RCC 7860 (cell line): ENCODE measurements at regions not wholly inside any gene's neighbourhood (a gene's known extent, or its start where the extent isn't known, plus 50 kb on each side); places are given as distances from the start of the nearest gene placed in this dataset.
"Not testable (repeated sequence)": the region's sequence is repeated elsewhere in the genome, so short reads cannot be mapped to it uniquely, and the experiment has no call there.

ENCODE experiments used
- DNase-seq: peaks from one replicate; pipeline ENCODE4 v3.0.0-alpha.2; 2015; ENCODE audit warnings: low spot score
- FAIRE-seq: peaks from 2 replicates; lab custom pipeline; 2012; peaks lifted over from hg19 to GRCh38; lab: Jason Lieb, UNC

DNA sequence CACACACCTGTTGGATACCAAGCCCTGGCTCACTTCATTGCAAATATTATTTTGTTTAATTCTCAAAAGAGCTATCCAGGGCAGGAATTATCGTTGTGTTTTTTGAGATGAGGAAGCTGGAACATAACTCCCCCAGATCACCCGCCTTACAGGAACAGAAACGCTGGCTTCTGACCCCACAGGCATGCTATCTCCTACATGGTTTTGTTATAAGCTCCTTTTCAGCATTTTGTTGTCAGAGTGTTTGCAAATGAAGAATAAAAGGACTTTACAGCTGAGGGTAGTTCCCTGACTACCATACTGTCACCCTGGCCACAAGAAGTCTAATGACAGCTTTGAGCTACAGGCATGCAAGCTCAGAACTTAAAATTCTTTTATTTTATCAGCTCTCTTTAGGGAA lies 62.0 kb upstream of the MRPS9 start:
- DNase-seq (no peak), FAIRE-seq (no peak)

DNA sequence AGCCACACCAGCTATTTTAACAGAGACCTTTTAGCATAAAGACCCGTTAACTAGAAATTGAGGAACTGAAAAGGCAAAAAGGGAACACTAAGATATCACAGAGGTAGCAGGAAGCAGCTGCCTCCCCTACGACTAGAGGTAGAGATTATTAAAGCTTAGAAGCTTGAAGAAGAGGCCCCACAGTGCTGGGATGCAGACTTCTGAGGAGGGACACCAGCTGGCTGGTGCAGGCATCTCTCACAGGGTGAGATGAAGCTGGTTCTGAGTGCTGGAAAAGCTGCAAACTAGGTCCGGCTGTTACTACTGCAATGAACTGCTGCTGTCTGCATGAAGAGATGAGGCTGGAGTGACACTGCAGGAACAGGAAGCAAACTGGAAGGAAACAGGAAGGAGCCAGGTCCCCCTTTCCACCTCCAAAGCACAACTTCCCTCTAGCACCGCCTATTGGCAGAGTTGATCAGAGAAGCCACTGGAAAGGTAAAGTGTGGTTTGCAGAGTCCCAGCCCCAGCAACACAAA lies 61.2 kb upstream of the MRPS9 start:
- no peak for FAIRE-seq
- no peak for DNase-seq

DNA sequence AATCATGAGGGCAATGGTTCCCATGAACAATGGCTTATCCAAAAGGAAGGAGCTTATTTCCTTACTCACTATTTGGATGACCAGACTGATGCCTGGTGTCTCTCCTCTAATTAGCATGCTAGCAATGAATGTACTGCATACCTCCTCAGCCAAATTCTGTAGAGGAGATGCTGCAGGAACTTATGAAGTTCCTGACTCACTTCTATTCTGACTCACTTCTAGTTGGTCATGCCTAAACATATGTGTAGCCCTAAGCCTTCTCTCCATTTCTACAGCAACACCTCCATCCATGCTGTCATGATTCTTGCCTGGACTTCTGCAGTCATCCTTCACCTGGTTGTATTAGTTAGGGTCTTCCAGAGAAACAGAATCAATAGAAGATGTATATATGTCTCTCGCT lies 59.9 kb upstream of the MRPS9 start:
- DNase-seq (no peak), FAIRE-seq (no peak)

DNA sequence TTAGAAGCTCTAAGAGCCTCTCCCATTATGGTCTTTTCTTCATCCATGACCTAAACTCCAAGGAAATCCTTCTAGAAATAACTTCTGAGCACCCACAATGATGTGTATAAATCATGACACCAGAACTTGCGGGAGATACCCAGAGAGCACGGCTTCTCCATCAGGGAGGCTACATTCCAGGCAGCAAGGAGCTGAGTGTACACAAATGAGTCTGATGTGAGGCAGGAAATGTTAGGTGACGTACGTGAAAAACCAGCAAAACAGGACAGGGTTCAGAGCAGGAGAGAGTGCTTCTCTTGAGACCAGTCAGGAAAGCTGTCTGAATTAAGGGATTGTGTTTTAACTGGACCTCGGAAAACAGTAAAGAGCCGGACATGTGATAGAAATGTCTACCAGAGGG lies 58.1 kb upstream of the MRPS9 start:
- not testable (repeated sequence) for DNase-seq, FAIRE-seq

DNA sequence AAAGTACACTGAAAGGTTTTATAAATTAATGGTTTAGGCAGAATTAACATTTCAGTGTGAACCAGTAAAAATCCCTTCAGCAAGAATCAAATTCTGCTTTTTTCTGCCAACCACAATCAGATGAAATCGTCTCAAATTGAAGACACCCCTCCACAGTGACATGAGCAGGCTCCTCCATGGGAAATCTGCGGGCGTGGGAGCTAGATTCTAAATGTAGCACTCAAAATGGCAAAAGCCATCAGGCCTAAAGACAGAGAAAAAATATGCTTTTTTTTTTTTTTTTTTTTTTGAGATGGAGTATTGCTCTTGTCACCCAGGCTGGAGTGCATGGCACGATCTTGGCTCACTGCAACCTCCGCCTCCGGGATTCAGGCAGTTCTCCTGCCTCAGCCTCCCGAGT lies 55.8 kb upstream of the MRPS9 start:
- DNase-seq, result no peak
- no peak for FAIRE-seq
